ENCODE measurements at regions not wholly inside any gene's neighbourhood (a gene's known extent, or its start where the extent isn't known, plus 50 kb on each side); places are given as distances from the start of the nearest gene placed in this dataset.

- TF ChIP-seq CTCF (IDR thresholded peaks at IDR 0.05): no peak
Measured at GRCh38 chr4:77434299-77435092, 171.1 kb upstream of the CXCL13 start.

- TF ChIP-seq CTCF (IDR thresholded peaks at IDR 0.05): no peak
Measured at GRCh38 chr4:77437079-77437478, 168.5 kb upstream of the CXCL13 start.

- no peak for TF ChIP-seq CTCF (IDR thresholded peaks at IDR 0.05)
Measured at GRCh38 chr4:77438549-77438948, 167.1 kb upstream of the CXCL13 start.

- TF ChIP-seq CTCF (IDR thresholded peaks at IDR 0.05): no peak
Measured at GRCh38 chr4:77443941-77444340, 161.7 kb upstream of the CXCL13 start.

GRCh38 chr4:77445823-77446222 lies 159.8 kb upstream of the CXCL13 start:
- no peak for TF ChIP-seq CTCF (IDR thresholded peaks at IDR 0.05)

GRCh38 chr4:77446601-77447000 lies 159.0 kb upstream of the CXCL13 start:
- no peak for TF ChIP-seq CTCF (IDR thresholded peaks at IDR 0.05)

- no peak for TF ChIP-seq CTCF (IDR thresholded peaks at IDR 0.05)
Measured at GRCh38 chr4:77449171-77449570, 156.4 kb upstream of the CXCL13 start.

- TF ChIP-seq CTCF (IDR thresholded peaks at IDR 0.05): no peak
Measured at GRCh38 chr4:77450006-77450405, 155.6 kb upstream of the CXCL13 start.

Data from LNCAP (cell line).